ENCODE measurements at regions not wholly inside any gene's neighbourhood (a gene's known extent, or its start where the extent isn't known, plus 50 kb on each side); places are given as distances from the start of the nearest gene placed in this dataset.

- H2AFZ ChIP-seq (ENCODE audit: low read length), result no peak overlapping the region
- H3K36me3 ChIP-seq (replicated peaks in 1 of 2; ENCODE audit: control insufficient read depth in 1 of 2, insufficient read depth in 2 of 2, low read length in 2 of 2), result no peaks in the 10 kb centered on the region
- H3K4me2 ChIP-seq (ENCODE audit: low read depth, low read length), result no peak overlapping the region
- H3K4me1 ChIP-seq (ENCODE audit: insufficient read depth, low read length), result no peaks in the 10 kb centered on the region
- TF ChIP-seq NFAT5 (CRISPR knock-in tag; IDR thresholded peaks at IDR 0.05) (no peak), ZXDC (CRISPR knock-in tag; IDR thresholded peaks at IDR 0.05) (no peak), FOXC1 (CRISPR knock-in tag; IDR thresholded peaks at IDR 0.05; ENCODE audit: borderline replicate concordance) (no peak), ZNF20 (CRISPR knock-in tag; IDR thresholded peaks at IDR 0.05) (no peak), HNF1A (IDR thresholded peaks at IDR 0.05; ENCODE audit: low read depth) (no peak), HNF1A (CRISPR knock-in tag; IDR thresholded peaks at IDR 0.05; ENCODE audit: borderline replicate concordance) (no peak), ZFY (CRISPR knock-in tag; IDR thresholded peaks at IDR 0.05) (no peak), ESRRA (CRISPR knock-in tag; IDR thresholded peaks at IDR 0.05; ENCODE audit: low read depth) (no peak), SRSF1 (optimal IDR thresholded peaks at IDR 0.05; ENCODE audit: low read depth, low read length) (no peak)
- no TSS peak for BruUV-seq (replicated peaks)
- intact Hi-C loops (cut with micrococcal nuclease; ENCODE audit: unreplicated experiment) (no loop called here), in situ Hi-C loops (cut with HindIII; ENCODE audit: extremely low pct_ligation_motif_present, low pct_unique_long_range_greater_than_20kb) (no loop called here)
- H4K20me1 ChIP-seq (ENCODE audit: insufficient read depth, low read length), result no peaks in the 10 kb centered on the region
- ChIA-PET POLR2A (no interaction called here), CTCF (ENCODE audit: low intra/inter-chr PET ratio, low total read pairs) (interaction anchor here (1.3 kb wide), 1 partner anchor 110 kb away, joined by 7 read pairs; no protein-coding TSS in a partner anchor)
- FAIRE-seq, result no peak
- no peak overlapping the region for H3K9ac ChIP-seq (ENCODE audit: insufficient read depth, low read depth, low read length)
- WGBS (ENCODE audit: low lambda C conversion rate), result 8% methylated on average over 2 of the region's 2 CpGs
- H3K79me2 ChIP-seq (ENCODE audit: insufficient read depth, low read length), result no peaks in the 10 kb centered on the region
- 0 out of 5 replicates have a peak, but pooled peaks cover 0 to 4% of the 10 kb centered on the region in 2 experiments for H3K27me3 ChIP-seq (ENCODE audit: control insufficient read depth in 1 of 2, insufficient read depth in 2 of 2, low read length in 2 of 2)
- DNase-seq (ENCODE audit: low spot score), result peak; percentile 3
- no peak overlapping the region for H3K4me3 ChIP-seq (replicated peaks in 1 of 3; ENCODE audit: insufficient read depth in 1 of 3, low read depth in 2 of 3, low read length in 3 of 3)
- ATAC-seq, result peak; percentile 78
- no peak overlapping the region for H3K27ac ChIP-seq (ENCODE audit: extremely low read length, insufficient read depth, low read length)
- no peaks in the 10 kb centered on the region for H3K9me3 ChIP-seq (ENCODE audit: low read length)
Measured at GRCh38 chr10:63866747-63867140, 345.5 kb downstream of the REEP3 start.

All from HepG2 (cell line).